ENCODE measurements at regions not wholly inside any gene's neighbourhood (a gene's known extent, or its start where the extent isn't known, plus 50 kb on each side); places are given as distances from the start of the nearest gene placed in this dataset.

- POLR2A ChIA-PET = no interaction called here
Observed at GRCh38 chr7:91427051-91427450, 162.8 kb downstream of the FZD1 start.

More at GRCh38 chr7:91427051-91427450, 162.8 kb downstream of the FZD1 start:
- H3K9me3 ChIP-seq (replicated peaks; ENCODE audit: control insufficient read depth, insufficient read depth, low read length) = no peaks in the 10 kb centered on the region
- RAD21 ChIA-PET (ENCODE audit: unreplicated experiment) = no interaction called here
- DNase-seq (ENCODE audit: low read depth, low spot score) (no peak), FAIRE-seq (no peak), ATAC-seq (no peak)
- no peak overlapping the region for H2AFZ ChIP-seq (ENCODE audit: control insufficient read depth, low read depth, low read length)
- H3K4me2 ChIP-seq (ENCODE audit: control insufficient read depth, insufficient read depth) = no peak overlapping the region
- H3K27me3 ChIP-seq (replicated peaks in 1 of 2; ENCODE audit: control insufficient read depth in 2 of 2, insufficient read depth in 2 of 2, low read length in 1 of 2) = no peaks in the 10 kb centered on the region
- no peaks in the 10 kb centered on the region for H3K36me3 ChIP-seq (ENCODE audit: control insufficient read depth in 2 of 2, insufficient read depth in 2 of 2, low read length in 1 of 2)
- no peak overlapping the region for H3K27ac ChIP-seq (ENCODE audit: control insufficient read depth, insufficient read depth)
- TF ChIP-seq CEBPZ (IDR thresholded peaks at IDR 0.05; ENCODE audit: low read depth, low read length) (no peak), RB1 (IDR thresholded peaks at IDR 0.05; ENCODE audit: borderline replicate concordance) (no peak), PRDM15 (CRISPR knock-in tag; IDR thresholded peaks at IDR 0.05) (no peak), IKZF1 (conservative IDR thresholded peaks at IDR 0.05) (no peak), ZZZ3 (IDR thresholded peaks at IDR 0.05; ENCODE audit: control insufficient read depth, insufficient read length, low read depth) (no peak), CBX5 (IDR thresholded peaks at IDR 0.05; ENCODE audit: low read depth) (no peak), ZNF274 (IDR thresholded peaks at IDR 0.05; ENCODE audit: insufficient read depth, insufficient read length) (no peak)
- intact Hi-C loops (cut with micrococcal nuclease; ENCODE audit: unreplicated experiment) (no loop called here), in situ Hi-C loops (cut with MboI) (no loop called here)
- CTCF ChIA-PET = no interaction called here
- H3K79me2 ChIP-seq (ENCODE audit: control insufficient read depth, insufficient read depth, low read length) = no peaks in the 10 kb centered on the region
- H4K20me1 ChIP-seq (ENCODE audit: control insufficient read depth, insufficient read depth) = no peaks in the 10 kb centered on the region
- H3K4me3 ChIP-seq = no peak overlapping the region
- SMC1A ChIA-PET (ENCODE audit: uncharacterized antibody, unreplicated experiment) = no interaction called here
- no peaks in the 10 kb centered on the region for H3K4me1 ChIP-seq (ENCODE audit: control insufficient read depth, insufficient read depth, low read length)
- BruUV-seq (replicated peaks) = no TSS peak
- H3K9ac ChIP-seq (ENCODE audit: control insufficient read depth, insufficient read depth, low read length) = no peak overlapping the region
